Suprapubic skin (tissue), 4 donors: ENCODE measurements at regions not wholly inside any gene's neighbourhood (a gene's known extent, or its start where the extent isn't known, plus 50 kb on each side); places are given as distances from the start of the nearest gene placed in this dataset.

Source experiments
- DNase-seq, 2 donors: peaks; one replicate each; pipeline ENCODE4 v3.0.0-alpha.2; 2019; ENCODE audit warnings: low spot score in 2 of 2
- H3K27ac ChIP-seq: fragments of 200-600 bp; sonication (generic); one replicate; pipeline ENCODE4 v1.5.1; 2019
- H3K27me3 ChIP-seq: fragments of 200-600 bp; sonication (generic); one replicate; pipeline ENCODE4 v1.5.1; 2019
- H3K36me3 ChIP-seq: fragments of 200-600 bp; sonication (generic); one replicate; pipeline ENCODE4 v1.5.1; 2019
- H3K4me1 ChIP-seq: fragments of 200-600 bp; sonication (generic); one replicate; pipeline ENCODE4 v1.5.1; 2019
- H3K4me3 ChIP-seq: fragments of 200-600 bp; sonication (generic); one replicate; pipeline ENCODE4 v1.5.1; 2019; ENCODE audit warnings: mild to moderate bottlenecking
- H3K9me3 ChIP-seq: fragments of 200-600 bp; sonication (generic); one replicate; pipeline ENCODE4 v1.5.1; 2019
- CTCF ChIP-seq, 2 donors: fragments of 200-600 bp in 1 of 2; fragments of 450-650 bp in 1 of 2; sonication (generic) in 1 of 2; IDR thresholded peaks; one replicate each; pipeline ENCODE4 v1.5.1; 2016 to 2019; ENCODE audit warnings: antibody characterized with exemption in 2 of 2, mild to moderate bottlenecking in 1 of 2, moderate library complexity in 1 of 2
- EP300 ChIP-seq: sonication (generic); formaldehyde crosslinking; IDR thresholded peaks from one replicate; pipeline ENCODE4 v1.6.1; 2017; ENCODE audit warnings: antibody characterized with exemption
- POLR2A ChIP-seq, 2 donors: fragments of 450-650 bp; IDR thresholded peaks; one replicate each; pipeline ENCODE4 v1.6.1; 2017; ENCODE audit warnings: antibody characterized with exemption in 2 of 2, mild to moderate bottlenecking in 2 of 2, moderate library complexity in 2 of 2
- POLR2AphosphoS5 ChIP-seq, 3 donors: sonication (generic); formaldehyde crosslinking; IDR thresholded peaks; one replicate each; pipeline ENCODE4 v1.6.1; 2017; ENCODE audit warnings: antibody characterized with exemption in 3 of 3
- WGBS: methylation state at CpG from one replicate; pipeline ENCODE4 v1.1.5; 2018; 5-methylcytosine and 5-hydroxymethylcytosine counted together

- TF ChIP-seq CTCF (IDR thresholded peaks at IDR 0.05) (no peak), POLR2AphosphoS5 (IDR thresholded peaks at IDR 0.05) (no peak), EP300 (no peak)
- Histone ChIP-seq H3K27me3 (peaks cover 3% of the 10 kb centered on the region), H3K36me3 (no peaks in the 10 kb centered on the region), H3K9me3 (no peaks in the 10 kb centered on the region), H3K4me3 (no peak overlapping the region), H3K27ac (no peak overlapping the region), H3K4me1 (peaks cover 7% of the 10 kb centered on the region)
- no peak for DNase-seq
- WGBS = 91% methylated on average over 11 of the region's 11 CpGs
These were observed 109.6 kb upstream of the FAM20C start for GRCh38 chr7:82757-83155.

GRCh38 chr7:83441-83840, 108.9 kb upstream of the FAM20C start:
- Histone ChIP-seq H3K4me1 (peaks cover 9% of the 10 kb centered on the region), H3K27ac (no peak overlapping the region), H3K4me3 (no peak overlapping the region), H3K9me3 (no peaks in the 10 kb centered on the region), H3K27me3 (peaks cover 3% of the 10 kb centered on the region), H3K36me3 (no peaks in the 10 kb centered on the region)
- no peak for DNase-seq
- WGBS = 63% methylated on average over 5 of the region's 12 CpGs
- TF ChIP-seq CTCF (IDR thresholded peaks at IDR 0.05) (no peak), POLR2AphosphoS5 (IDR thresholded peaks at IDR 0.05) (no peak), POLR2A (IDR thresholded peaks at IDR 0.05) (no peak), EP300 (no peak)

GRCh38 chr7:83861-84632, 108.3 kb upstream of the FAM20C start:
- DNase-seq = peak in 1 of 2 donors; percentile 58
- Histone ChIP-seq H3K27ac (no peak overlapping the region), H3K4me3 (no peak overlapping the region), H3K36me3 (no peaks in the 10 kb centered on the region), H3K4me1 (peaks cover 16% of the 10 kb centered on the region), H3K27me3 (peaks cover 3% of the 10 kb centered on the region), H3K9me3 (no peaks in the 10 kb centered on the region)
- no peak for TF ChIP-seq CTCF (IDR thresholded peaks at IDR 0.05)
- no peak for TF ChIP-seq EP300
- no peak for TF ChIP-seq POLR2AphosphoS5 (IDR thresholded peaks at IDR 0.05)
- TF ChIP-seq POLR2A (IDR thresholded peaks at IDR 0.05) = no peak
- 98% methylated on average over 8 of the region's 25 CpGs for WGBS

GRCh38 chr7:84633-85020, 107.7 kb upstream of the FAM20C start:
- Histone ChIP-seq H3K27me3 (peaks cover 3% of the 10 kb centered on the region), H3K27ac (no peak overlapping the region), H3K9me3 (no peaks in the 10 kb centered on the region), H3K4me1 (peaks cover 21% of the 10 kb centered on the region), H3K36me3 (no peaks in the 10 kb centered on the region), H3K4me3 (no peak overlapping the region)
- no peak for TF ChIP-seq POLR2AphosphoS5 (IDR thresholded peaks at IDR 0.05)
- TF ChIP-seq POLR2A (IDR thresholded peaks at IDR 0.05) = no peak
- no peak for TF ChIP-seq CTCF (IDR thresholded peaks at IDR 0.05)
- TF ChIP-seq EP300 = no peak
- peak in 1 of 2 donors; percentile 45 for DNase-seq
- 85% methylated on average over 5 of the region's 11 CpGs for WGBS

- Histone ChIP-seq H3K36me3 (no peaks in the 10 kb centered on the region), H3K27ac (no peak overlapping the region), H3K27me3 (peaks cover 3% of the 10 kb centered on the region), H3K4me1 (peaks cover 28% of the 10 kb centered on the region), H3K9me3 (no peaks in the 10 kb centered on the region), H3K4me3 (no peak overlapping the region)
- TF ChIP-seq CTCF (IDR thresholded peaks at IDR 0.05) (no peak), EP300 (no peak), POLR2AphosphoS5 (IDR thresholded peaks at IDR 0.05) (no peak), POLR2A (IDR thresholded peaks at IDR 0.05) (no peak)
- 81% methylated on average over 19 of the region's 19 CpGs for WGBS
- no peak for DNase-seq
These were observed 107.1 kb upstream of the FAM20C start for GRCh38 chr7:85074-85882.
